Cardiac muscle cell (in vitro differentiated cells and primary cell): ENCODE measurements at regions not wholly inside any gene's neighbourhood (a gene's known extent, or its start where the extent isn't known, plus 50 kb on each side); places are given as distances from the start of the nearest gene placed in this dataset.

ENCODE experiments used
- DNase-seq, 2 donors: peaks; one replicate each; pipeline versions ENCODE4 v3.0.0 to v3.0.0-alpha.2; 2010 to 2017; ENCODE audit warnings: low read depth in 1 of 2, low spot score in 1 of 2
- H3K27ac ChIP-seq: fragments of 200-600 bp; sonication (generic); 2 replicates; pipeline ENCODE4 v1.5.1; 2016
- H3K27me3 ChIP-seq: fragments of 200-600 bp; sonication (generic); 2 replicates; pipeline ENCODE4 v1.6.0; 2016; ENCODE audit warnings: control low read depth
- H3K36me3 ChIP-seq: fragments of 200-600 bp; sonication (generic); 2 replicates; pipeline ENCODE4 v1.5.1; 2016; ENCODE audit warnings: control low read depth
- H3K4me1 ChIP-seq: fragments of 200-600 bp; sonication (generic); 2 replicates; pipeline ENCODE4 v1.8.1; 2017; ENCODE audit warnings: low read depth, mild to moderate bottlenecking, mixed run types
- H3K4me3 ChIP-seq: fragments of 200-600 bp; sonication (generic); 2 replicates; pipeline ENCODE4 v1.5.1; 2016; ENCODE audit warnings: mild to moderate bottlenecking
- H3K9me3 ChIP-seq: fragments of 200-600 bp; sonication (generic); 2 replicates; pipeline ENCODE4 v1.5.1; 2017; ENCODE audit warnings: low read depth, mild to moderate bottlenecking, control low read depth
- TF ChIP-seq, protein P1 (sequence below): IDR thresholded peaks from 2 replicates; pipeline ENCODE4 v1.5.1; 2012; ENCODE audit warnings: low read depth, mild to moderate bottlenecking, low read length

DNA sequence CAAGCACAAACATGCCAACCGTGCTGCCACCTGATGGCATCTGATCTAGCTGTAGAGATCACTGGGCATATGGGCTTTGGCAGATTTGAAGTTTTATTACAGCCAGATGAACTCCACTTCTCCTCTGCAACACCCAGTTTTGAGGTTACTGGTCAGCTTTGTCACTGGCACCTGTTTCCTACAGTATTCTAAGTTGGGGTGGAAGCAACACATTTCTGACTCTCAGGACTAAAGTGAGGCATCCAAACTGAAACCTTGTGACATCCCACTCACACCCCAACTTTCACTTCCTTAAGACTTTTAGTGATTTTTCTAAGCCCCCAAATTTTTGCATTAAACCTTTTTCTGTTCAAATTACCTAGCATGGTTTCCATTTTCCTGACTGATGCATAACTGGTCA lies 115.1 kb upstream of the PCDH18 start:
- no peak overlapping the region for H3K4me3 ChIP-seq
- DNase-seq: no peak
- H3K36me3 ChIP-seq: no peaks in the 10 kb centered on the region
- TF ChIP-seq, protein P1, sequence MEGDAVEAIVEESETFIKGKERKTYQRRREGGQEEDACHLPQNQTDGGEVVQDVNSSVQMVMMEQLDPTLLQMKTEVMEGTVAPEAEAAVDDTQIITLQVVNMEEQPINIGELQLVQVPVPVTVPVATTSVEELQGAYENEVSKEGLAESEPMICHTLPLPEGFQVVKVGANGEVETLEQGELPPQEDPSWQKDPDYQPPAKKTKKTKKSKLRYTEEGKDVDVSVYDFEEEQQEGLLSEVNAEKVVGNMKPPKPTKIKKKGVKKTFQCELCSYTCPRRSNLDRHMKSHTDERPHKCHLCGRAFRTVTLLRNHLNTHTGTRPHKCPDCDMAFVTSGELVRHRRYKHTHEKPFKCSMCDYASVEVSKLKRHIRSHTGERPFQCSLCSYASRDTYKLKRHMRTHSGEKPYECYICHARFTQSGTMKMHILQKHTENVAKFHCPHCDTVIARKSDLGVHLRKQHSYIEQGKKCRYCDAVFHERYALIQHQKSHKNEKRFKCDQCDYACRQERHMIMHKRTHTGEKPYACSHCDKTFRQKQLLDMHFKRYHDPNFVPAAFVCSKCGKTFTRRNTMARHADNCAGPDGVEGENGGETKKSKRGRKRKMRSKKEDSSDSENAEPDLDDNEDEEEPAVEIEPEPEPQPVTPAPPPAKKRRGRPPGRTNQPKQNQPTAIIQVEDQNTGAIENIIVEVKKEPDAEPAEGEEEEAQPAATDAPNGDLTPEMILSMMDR: no peak
- no peak overlapping the region for H3K27ac ChIP-seq
- H3K9me3 ChIP-seq: no peaks in the 10 kb centered on the region
- H3K4me1 ChIP-seq: no peaks in the 10 kb centered on the region
- H3K27me3 ChIP-seq: no peaks in the 10 kb centered on the region

DNA sequence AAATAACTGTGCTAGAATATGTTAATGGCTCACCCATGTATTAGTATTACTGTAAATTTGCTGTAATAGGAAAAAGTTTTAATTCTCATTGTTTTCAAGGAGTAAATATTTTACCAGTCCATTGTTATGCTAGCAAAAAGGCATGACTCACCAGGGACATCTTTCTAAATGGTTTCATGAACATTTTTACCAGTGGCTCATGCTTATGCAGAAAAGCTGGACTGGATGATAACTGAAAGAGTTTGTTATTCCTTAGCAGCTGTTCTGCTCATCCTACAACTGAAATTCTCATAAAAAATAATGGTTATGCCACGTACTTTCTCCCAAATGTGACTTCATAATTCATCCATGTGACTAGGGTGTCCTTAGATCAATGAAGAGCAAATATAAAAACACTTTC lies 111.9 kb upstream of the PCDH18 start:
- H3K4me1 ChIP-seq: no peaks in the 10 kb centered on the region
- no peak overlapping the region for H3K4me3 ChIP-seq
- no peaks in the 10 kb centered on the region for H3K9me3 ChIP-seq
- DNase-seq: peak in 1 of 2 donors; percentile 26
- no peaks in the 10 kb centered on the region for H3K27me3 ChIP-seq
- no peaks in the 10 kb centered on the region for H3K36me3 ChIP-seq
- TF ChIP-seq, protein P1: no peak
- H3K27ac ChIP-seq: no peak overlapping the region

DNA sequence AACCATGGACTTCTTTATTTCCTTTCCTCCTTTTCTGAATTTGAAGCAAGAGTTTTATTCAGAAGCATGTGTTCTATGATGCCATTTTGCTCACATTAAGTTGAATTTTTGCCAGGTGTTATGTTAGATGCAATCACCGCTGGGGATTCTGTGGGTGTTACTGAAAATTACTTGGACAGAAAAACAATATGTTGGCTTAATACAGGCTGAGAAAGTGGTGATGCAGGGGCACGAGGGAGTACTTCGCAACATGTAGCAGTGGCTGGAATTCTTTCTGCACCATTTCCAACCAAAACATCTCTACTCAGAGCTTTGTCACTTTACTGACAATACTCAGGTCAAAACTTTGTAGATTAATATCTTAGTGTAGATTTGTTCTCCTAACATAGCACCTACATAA lies 109.2 kb upstream of the PCDH18 start:
- no peaks in the 10 kb centered on the region for H3K27me3 ChIP-seq
- no peaks in the 10 kb centered on the region for H3K4me1 ChIP-seq
- DNase-seq: peak in 1 of 2 donors; percentile 83
- TF ChIP-seq, protein P1: no peak
- H3K9me3 ChIP-seq: no peaks in the 10 kb centered on the region
- no peaks in the 10 kb centered on the region for H3K36me3 ChIP-seq
- no peak overlapping the region for H3K27ac ChIP-seq
- no peak overlapping the region for H3K4me3 ChIP-seq

DNA sequence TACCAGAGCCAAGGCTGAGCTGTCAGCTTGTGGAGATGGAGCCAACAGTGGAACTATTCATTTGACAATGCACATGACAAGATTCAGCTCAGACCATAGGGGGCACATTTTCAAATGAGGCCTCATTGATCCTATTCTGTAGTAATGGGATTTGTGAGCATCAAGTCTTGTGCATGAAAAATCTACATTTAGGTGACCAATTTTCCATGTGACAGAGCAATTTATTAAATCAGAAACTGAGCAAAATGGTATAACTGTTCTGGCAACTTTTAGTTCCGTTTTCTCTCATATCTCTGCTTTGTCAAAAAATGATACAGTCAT lies 108.5 kb upstream of the PCDH18 start:
- Histone ChIP-seq H3K9me3 (no peaks in the 10 kb centered on the region), H3K27me3 (no peaks in the 10 kb centered on the region), H3K36me3 (no peaks in the 10 kb centered on the region), H3K27ac (no peak overlapping the region), H3K4me1 (no peaks in the 10 kb centered on the region), H3K4me3 (no peak overlapping the region)
- DNase-seq: no peak
- TF ChIP-seq, protein P1: no peak

DNA sequence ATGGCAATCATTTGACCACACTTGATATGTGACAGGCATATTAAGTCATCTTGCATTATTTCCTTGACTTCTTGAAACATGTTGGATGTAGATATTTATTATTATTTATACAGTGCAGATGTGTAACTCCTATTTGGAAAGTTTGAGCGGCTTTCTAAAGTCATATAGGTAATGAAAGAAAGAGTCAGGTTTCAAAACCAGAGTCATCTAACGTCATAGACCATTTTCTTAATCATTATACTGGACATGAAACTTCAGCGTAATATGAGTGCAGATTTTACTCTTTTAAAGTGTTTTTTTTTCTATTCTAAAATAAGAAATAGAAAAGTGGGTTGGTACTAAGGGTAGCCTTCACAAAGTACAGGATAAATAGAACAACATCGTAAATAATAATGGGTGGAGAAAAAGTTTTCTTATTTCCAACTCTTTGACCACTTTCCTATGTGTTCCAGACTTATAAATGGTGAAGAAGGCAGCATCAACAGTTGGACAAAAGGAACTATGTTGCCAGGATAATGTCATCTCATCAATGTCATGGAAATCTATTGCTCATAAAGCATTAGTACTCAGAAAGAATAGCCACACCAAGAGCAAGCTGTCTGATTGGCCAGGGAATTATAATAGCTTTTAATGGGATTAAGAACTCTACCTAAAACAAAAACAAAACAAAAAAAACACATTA lies 108.0 kb upstream of the PCDH18 start:
- H3K4me3 ChIP-seq: no peak overlapping the region
- TF ChIP-seq, protein P1: no peak
- H3K4me1 ChIP-seq: no peaks in the 10 kb centered on the region
- DNase-seq: no peak
- no peaks in the 10 kb centered on the region for H3K36me3 ChIP-seq
- H3K27me3 ChIP-seq: no peaks in the 10 kb centered on the region
- H3K9me3 ChIP-seq: no peaks in the 10 kb centered on the region
- no peak overlapping the region for H3K27ac ChIP-seq
